ENCODE measurements at regions not wholly inside any gene's neighbourhood (a gene's known extent, or its start where the extent isn't known, plus 50 kb on each side); places are given as distances from the start of the nearest gene placed in this dataset.

- Histone ChIP-seq H3K9me2 (replicated peaks; ENCODE audit: insufficient read depth, low read length) (no peaks in the 10 kb centered on the region), H3K27ac (ENCODE audit: low read length) (no peak overlapping the region), H3K9ac (ENCODE audit: low read length) (no peak overlapping the region), H3K4me2 (ENCODE audit: low read depth, low read length) (no peak overlapping the region), H3K36me3 (replicated peaks; ENCODE audit: insufficient read depth, low read length) (no peaks in the 10 kb centered on the region), H4K20me1 (ENCODE audit: insufficient read depth, low read length) (no peaks in the 10 kb centered on the region), H3K9me3 (replicated peaks; ENCODE audit: insufficient read depth, low read length) (no peaks in the 10 kb centered on the region), H3K79me2 (ENCODE audit: low read length) (no peaks in the 10 kb centered on the region), H3F3A (ENCODE audit: insufficient read depth, low read length) (no peaks in the 10 kb centered on the region), H3K4me3 (ENCODE audit: low read length) (no peak overlapping the region), H2AFZ (ENCODE audit: low read length) (no peak overlapping the region), H3K27me3 (replicated peaks; ENCODE audit: insufficient read depth, low read length) (no peaks in the 10 kb centered on the region), H3K4me1 (ENCODE audit: low read length) (no peaks in the 10 kb centered on the region)
- TF ChIP-seq CTCF (IDR thresholded peaks at IDR 0.05; ENCODE audit: low read length) (no peak), EZH2phosphoT487 (IDR thresholded peaks at IDR 0.05; ENCODE audit: low read length) (no peak), EZH2 (optimal IDR thresholded peaks at IDR 0.05; ENCODE audit: low read depth, low read length) (no peak)
- DNase-seq = no peak
These were observed 551.2 kb downstream of the CDH26 start for GRCh38 chr20:60509407-60509806.

- Histone ChIP-seq H3K9ac (ENCODE audit: low read length) (no peak overlapping the region), H3K79me2 (ENCODE audit: low read length) (no peaks in the 10 kb centered on the region), H3K27ac (ENCODE audit: low read length) (no peak overlapping the region), H3K4me3 (ENCODE audit: low read length) (no peak overlapping the region), H3K36me3 (replicated peaks; ENCODE audit: insufficient read depth, low read length) (no peaks in the 10 kb centered on the region), H3K9me3 (replicated peaks; ENCODE audit: insufficient read depth, low read length) (no peaks in the 10 kb centered on the region), H3F3A (ENCODE audit: insufficient read depth, low read length) (no peaks in the 10 kb centered on the region), H3K4me1 (ENCODE audit: low read length) (no peaks in the 10 kb centered on the region), H3K27me3 (replicated peaks; ENCODE audit: insufficient read depth, low read length) (no peaks in the 10 kb centered on the region), H4K20me1 (ENCODE audit: insufficient read depth, low read length) (no peaks in the 10 kb centered on the region), H3K4me2 (ENCODE audit: low read depth, low read length) (no peak overlapping the region), H2AFZ (ENCODE audit: low read length) (no peak overlapping the region), H3K9me2 (replicated peaks; ENCODE audit: insufficient read depth, low read length) (no peaks in the 10 kb centered on the region)
- TF ChIP-seq EZH2phosphoT487 (IDR thresholded peaks at IDR 0.05; ENCODE audit: low read length) (no peak), EZH2 (optimal IDR thresholded peaks at IDR 0.05; ENCODE audit: low read depth, low read length) (no peak), CTCF (IDR thresholded peaks at IDR 0.05; ENCODE audit: low read length) (no peak)
- DNase-seq = no peak
These were observed 552.1 kb downstream of the CDH26 start for GRCh38 chr20:60510356-60510755.

- Histone ChIP-seq H3K4me3 (ENCODE audit: low read length) (no peak overlapping the region), H3K9me3 (replicated peaks; ENCODE audit: insufficient read depth, low read length) (no peaks in the 10 kb centered on the region), H3K4me2 (ENCODE audit: low read depth, low read length) (no peak overlapping the region), H2AFZ (ENCODE audit: low read length) (no peak overlapping the region), H3K79me2 (ENCODE audit: low read length) (no peaks in the 10 kb centered on the region), H3K4me1 (ENCODE audit: low read length) (no peaks in the 10 kb centered on the region), H4K20me1 (ENCODE audit: insufficient read depth, low read length) (no peaks in the 10 kb centered on the region), H3K9ac (ENCODE audit: low read length) (no peak overlapping the region), H3F3A (ENCODE audit: insufficient read depth, low read length) (no peaks in the 10 kb centered on the region), H3K27me3 (replicated peaks; ENCODE audit: insufficient read depth, low read length) (no peaks in the 10 kb centered on the region), H3K36me3 (replicated peaks; ENCODE audit: insufficient read depth, low read length) (no peaks in the 10 kb centered on the region), H3K27ac (ENCODE audit: low read length) (no peak overlapping the region), H3K9me2 (replicated peaks; ENCODE audit: insufficient read depth, low read length) (no peaks in the 10 kb centered on the region)
- no peak for DNase-seq
- TF ChIP-seq EZH2phosphoT487 (IDR thresholded peaks at IDR 0.05; ENCODE audit: low read length) = no peak
These were observed 554.2 kb downstream of the CDH26 start for GRCh38 chr20:60512443-60512842.

GRCh38 chr20:60513141-60513540, 554.9 kb downstream of the CDH26 start:
- Histone ChIP-seq H3K27ac (ENCODE audit: low read length) (no peak overlapping the region), H3K27me3 (replicated peaks; ENCODE audit: insufficient read depth, low read length) (no peaks in the 10 kb centered on the region), H3F3A (ENCODE audit: insufficient read depth, low read length) (no peaks in the 10 kb centered on the region)

More at GRCh38 chr20:60513141-60513540, 554.9 kb downstream of the CDH26 start:
- no peak overlapping the region for H2AFZ ChIP-seq (ENCODE audit: low read length)
- TF ChIP-seq EZH2phosphoT487 (IDR thresholded peaks at IDR 0.05; ENCODE audit: low read length) (no peak), CTCF (IDR thresholded peaks at IDR 0.05; ENCODE audit: low read length) (no peak), EZH2 (optimal IDR thresholded peaks at IDR 0.05; ENCODE audit: low read depth, low read length) (no peak)
- H4K20me1 ChIP-seq (ENCODE audit: insufficient read depth, low read length) = no peaks in the 10 kb centered on the region
- no peaks in the 10 kb centered on the region for H3K4me1 ChIP-seq (ENCODE audit: low read length)
- no peaks in the 10 kb centered on the region for H3K36me3 ChIP-seq (replicated peaks; ENCODE audit: insufficient read depth, low read length)
- no peaks in the 10 kb centered on the region for H3K9me2 ChIP-seq (replicated peaks; ENCODE audit: insufficient read depth, low read length)
- H3K9me3 ChIP-seq (replicated peaks; ENCODE audit: insufficient read depth, low read length) = no peaks in the 10 kb centered on the region
- no peak overlapping the region for H3K9ac ChIP-seq (ENCODE audit: low read length)
- H3K79me2 ChIP-seq (ENCODE audit: low read length) = no peaks in the 10 kb centered on the region
- H3K4me2 ChIP-seq (ENCODE audit: low read depth, low read length) = no peak overlapping the region
- DNase-seq = no peak
- H3K4me3 ChIP-seq (ENCODE audit: low read length) = no peak overlapping the region
